Neural progenitor cell (in vitro differentiated cells): ENCODE measurements at regions not wholly inside any gene's neighbourhood (a gene's known extent, or its start where the extent isn't known, plus 50 kb on each side); places are given as distances from the start of the nearest gene placed in this dataset.

Experiments
- DNase-seq: peaks from one replicate; pipeline ENCODE4 v3.0.0-alpha.2; 2016; ENCODE audit warnings: low spot score
- H2AFZ ChIP-seq: fragments of 200-600 bp; sonication (generic); replicated peaks from 2 replicates; pipeline ENCODE4 v1.6.1; 2016; ENCODE audit warnings: antibody characterized with exemption
- H3F3A ChIP-seq: fragments of 200-600 bp; sonication (generic); 2 replicates; pipeline ENCODE4 v1.6.1; 2016; ENCODE audit warnings: antibody characterized with exemption, low read depth
- H3K27ac ChIP-seq: fragments of 200-600 bp; sonication (generic); 2 replicates; pipeline ENCODE4 v1.5.1; 2016; ENCODE audit warnings: mild to moderate bottlenecking
- H3K27me3 ChIP-seq: fragments of 200-600 bp; sonication (generic); 2 replicates; pipeline ENCODE4 v1.6.1; 2016; ENCODE audit warnings: mild to moderate bottlenecking, moderate library complexity
- H3K36me3 ChIP-seq: fragments of 200-600 bp; sonication (generic); 2 replicates; pipeline ENCODE4 v1.5.1; 2016
- H3K4me1 ChIP-seq: fragments of 200-600 bp; sonication (generic); 2 replicates; pipeline ENCODE4 v1.6.1; 2016; ENCODE audit warnings: mixed run types
- H3K4me2 ChIP-seq: fragments of 200-600 bp; sonication (generic); 2 replicates; pipeline ENCODE4 v1.6.1; 2016
- H3K4me3 ChIP-seq: fragments of 200-600 bp; sonication (generic); 2 replicates; pipeline ENCODE4 v1.5.1; 2016
- H3K79me2 ChIP-seq: fragments of 200-600 bp; sonication (generic); 2 replicates; pipeline ENCODE4 v1.6.1; 2016; ENCODE audit warnings: low read depth
- H3K9ac ChIP-seq: fragments of 200-600 bp; sonication (generic); 2 replicates; pipeline ENCODE4 v1.6.1; 2016
- H3K9me3 ChIP-seq: fragments of 200-600 bp; sonication (generic); 2 replicates; pipeline ENCODE4 v1.5.1; 2016; ENCODE audit warnings: low read depth
- H4K20me1 ChIP-seq: fragments of 200-600 bp; sonication (generic); 2 replicates; pipeline ENCODE4 v1.6.1; 2016; ENCODE audit warnings: low read depth
- H3K27ac Mint-ChIP-seq: 3 replicates; pipeline ENCODE4 v1.8.0; 2021; ENCODE audit warnings: mixed read lengths
- H3K27me3 Mint-ChIP-seq: 2 replicates; pipeline ENCODE4 v1.8.0; 2022; ENCODE audit warnings: low read depth, mild to moderate bottlenecking, inconsistent platforms, moderate library complexity, mixed read lengths; ENCODE audit not compliant: insufficient read depth
- H3K36me3 Mint-ChIP-seq: 3 replicates; pipeline ENCODE4 v1.8.0; 2021; ENCODE audit warnings: mixed read lengths
- H3K4me1 Mint-ChIP-seq: 3 replicates; pipeline ENCODE4 v1.8.0; 2021; ENCODE audit warnings: mixed read lengths
- H3K4me3 Mint-ChIP-seq: 3 replicates; pipeline ENCODE4 v1.8.0; 2021; ENCODE audit warnings: mild to moderate bottlenecking, moderate library complexity, mixed read lengths
- H3K9me3 Mint-ChIP-seq: 3 replicates; pipeline ENCODE4 v1.8.0; 2020; ENCODE audit warnings: mixed read lengths
- CTCF ChIP-seq: fragments of 200-600 bp; sonication (generic); IDR thresholded peaks from 2 replicates; pipeline ENCODE4 v1.5.1; 2017; ENCODE audit warnings: antibody characterized with exemption, mild to moderate bottlenecking
- EZH2 ChIP-seq: fragments of 200-600 bp; sonication (generic); IDR thresholded peaks from 2 replicates; pipeline ENCODE4 v1.6.1; 2017; ENCODE audit warnings: antibody characterized with exemption, mild to moderate bottlenecking, moderate library complexity
- EZH2phosphoT487 ChIP-seq: fragments of 200-600 bp; sonication (generic); IDR thresholded peaks from 2 replicates; pipeline ENCODE4 v1.6.1; 2017; ENCODE audit warnings: antibody characterized with exemption

DNA sequence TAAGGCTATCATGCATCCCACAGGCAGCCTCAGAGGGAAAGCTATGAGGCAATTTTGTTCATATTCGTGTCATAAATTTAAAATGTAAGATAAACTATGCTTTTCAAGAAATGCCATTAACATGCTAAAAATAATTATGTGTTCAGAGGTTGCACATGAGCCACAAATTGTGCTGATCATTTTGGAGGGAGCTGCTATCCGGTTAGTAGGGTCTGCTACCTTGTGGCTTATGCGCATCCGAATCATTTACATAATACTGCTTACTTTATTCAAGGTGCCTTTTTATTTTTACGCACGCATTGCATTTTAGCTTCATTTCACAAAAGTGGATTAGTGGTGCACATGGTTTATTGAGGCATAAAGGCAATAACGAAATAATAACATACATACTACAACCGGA lies 76.4 kb upstream of the WWC2 start:
- Histone ChIP-seq H3K27ac (no peak overlapping the region), H3F3A (no peaks in the 10 kb centered on the region), H3K36me3 (no peaks in the 10 kb centered on the region), H3K4me3 (no peak overlapping the region), H3K4me2 (no peak overlapping the region), H4K20me1 (no peaks in the 10 kb centered on the region), H3K27me3 (no peaks in the 10 kb centered on the region), H3K79me2 (no peaks in the 10 kb centered on the region), H3K4me1 (no peaks in the 10 kb centered on the region), H3K9me3 (no peaks in the 10 kb centered on the region), H3K9ac (no peak overlapping the region), H2AFZ (no peak overlapping the region)
- no peaks in the 10 kb centered on the region for H3K4me1 Mint-ChIP-seq
- H3K36me3 Mint-ChIP-seq: no peaks in the 10 kb centered on the region
- no peak for DNase-seq
- H3K4me3 Mint-ChIP-seq: no peak overlapping the region
- H3K27ac Mint-ChIP-seq: no peak overlapping the region
- H3K9me3 Mint-ChIP-seq: no peaks in the 10 kb centered on the region
- peaks cover 3% of the 10 kb centered on the region for H3K27me3 Mint-ChIP-seq
- TF ChIP-seq CTCF (no peak), EZH2 (no peak), EZH2phosphoT487 (no peak)

GRCh38 chr4:183017962-183018361 lies 81.1 kb upstream of the WWC2 start:
- H3K27me3 Mint-ChIP-seq: peaks cover 8% of the 10 kb centered on the region
- H3K4me1 Mint-ChIP-seq: no peaks in the 10 kb centered on the region
- Histone ChIP-seq H3K4me2 (no peak overlapping the region), H3K9me3 (no peaks in the 10 kb centered on the region), H2AFZ (no peak overlapping the region), H3K36me3 (no peaks in the 10 kb centered on the region), H3K4me1 (no peaks in the 10 kb centered on the region), H3K27ac (no peak overlapping the region), H3K79me2 (no peaks in the 10 kb centered on the region), H3K9ac (no peak overlapping the region), H3K4me3 (no peak overlapping the region), H3F3A (no peaks in the 10 kb centered on the region), H4K20me1 (no peaks in the 10 kb centered on the region), H3K27me3 (peaks cover 3% of the 10 kb centered on the region)
- no peak for TF ChIP-seq CTCF
- no peak for TF ChIP-seq EZH2
- no peak for TF ChIP-seq EZH2phosphoT487
- DNase-seq: no peak
- no peak overlapping the region for H3K27ac Mint-ChIP-seq
- no peaks in the 10 kb centered on the region for H3K9me3 Mint-ChIP-seq
- H3K4me3 Mint-ChIP-seq: no peak overlapping the region
- H3K36me3 Mint-ChIP-seq: no peaks in the 10 kb centered on the region

DNA sequence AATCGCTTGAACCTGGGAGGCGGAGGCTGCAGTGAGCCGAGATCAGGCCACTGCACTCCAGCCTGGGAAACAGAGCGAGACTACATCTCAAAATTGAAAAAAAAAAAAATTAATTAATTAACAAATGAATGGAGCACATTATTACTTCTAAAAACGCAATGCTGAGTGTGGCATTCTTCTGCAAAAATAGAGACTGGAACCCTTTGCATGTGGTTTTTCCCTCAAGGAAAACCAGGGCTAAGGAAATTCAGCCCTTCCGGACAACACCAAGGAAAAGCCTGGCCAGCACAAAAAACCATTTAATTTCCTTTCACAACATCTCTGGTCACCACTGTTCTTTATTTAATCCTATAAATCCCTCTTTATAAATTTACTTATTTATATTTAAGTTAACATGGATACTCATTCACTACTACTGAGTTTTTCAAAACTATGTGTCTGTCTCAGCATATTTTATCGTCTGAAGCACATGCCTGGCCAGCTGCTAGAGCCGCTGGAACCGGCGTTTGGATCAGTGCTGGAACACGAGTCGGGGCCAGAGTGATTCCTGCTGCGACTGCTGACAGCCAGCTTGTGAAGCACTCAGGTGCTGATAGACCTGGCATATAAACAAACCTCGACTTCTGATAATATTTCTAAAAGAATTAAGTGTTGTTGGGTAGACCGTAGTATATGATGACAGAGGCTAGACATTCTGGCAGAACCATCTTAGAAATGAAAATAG lies 84.5 kb upstream of the WWC2 start:
- H3K4me1 Mint-ChIP-seq: no peaks in the 10 kb centered on the region
- no peaks in the 10 kb centered on the region for H3K79me2 ChIP-seq
- H3K36me3 Mint-ChIP-seq: no peaks in the 10 kb centered on the region
- no peaks in the 10 kb centered on the region for H3K36me3 ChIP-seq
- H3K9me3 Mint-ChIP-seq: no peaks in the 10 kb centered on the region
- no peak overlapping the region for H3K27ac ChIP-seq
- no peak overlapping the region for H3K4me3 Mint-ChIP-seq
- H3K27me3 Mint-ChIP-seq: peaks cover 6% of the 10 kb centered on the region
- DNase-seq: no peak
- H3K4me1 ChIP-seq: no peaks in the 10 kb centered on the region
- H3K4me2 ChIP-seq: no peak overlapping the region
- H3K27ac Mint-ChIP-seq: no peak overlapping the region
- no peak overlapping the region for H2AFZ ChIP-seq
- H3K27me3 ChIP-seq: peaks cover 14% of the 10 kb centered on the region
- no peaks in the 10 kb centered on the region for H4K20me1 ChIP-seq
- H3K4me3 ChIP-seq: no peak overlapping the region
- TF ChIP-seq EZH2: no peak
- no peak for TF ChIP-seq CTCF
- TF ChIP-seq EZH2phosphoT487: no peak
- no peak overlapping the region for H3K9ac ChIP-seq
- H3K9me3 ChIP-seq: no peaks in the 10 kb centered on the region
- H3F3A ChIP-seq: no peaks in the 10 kb centered on the region
